ENCODE measurements at regions not wholly inside any gene's neighbourhood (a gene's known extent, or its start where the extent isn't known, plus 50 kb on each side); places are given as distances from the start of the nearest gene placed in this dataset.

GRCh38 chr3:166420071-166420470 lies 582.8 kb upstream of the BCHE start:
- H3K4me1 ChIP-seq: no peaks in the 10 kb centered on the region
- peaks cover 0 to 6% of the 10 kb centered on the region in 2 donors for H3K9me3 ChIP-seq
- no peak for TF ChIP-seq CTCF (IDR thresholded peaks at IDR 0.05)
- no peak for TF ChIP-seq POLR2AphosphoS5 (IDR thresholded peaks at IDR 0.05)
- no peak for TF ChIP-seq POLR2A (IDR thresholded peaks at IDR 0.05)
- no peak for DNase-seq (ENCODE audit: low spot score in 2 of 2)
- intact Hi-C loops (cut with DNase I; ENCODE audit: low total_unique reads): no loop called here
- no peak overlapping the region for H3K27ac ChIP-seq
- no peak overlapping the region for H3K4me3 ChIP-seq
- no peaks in the 10 kb centered on the region for H3K36me3 ChIP-seq
- no peaks in the 10 kb centered on the region for H3K27me3 ChIP-seq

GRCh38 chr3:166405896-166406295 lies 568.7 kb upstream of the BCHE start:
- no peak overlapping the region for H3K27ac ChIP-seq
- no peaks in the 10 kb centered on the region for H3K9me3 ChIP-seq
- H3K27me3 ChIP-seq: no peaks in the 10 kb centered on the region
- intact Hi-C loops (cut with DNase I; ENCODE audit: low total_unique reads): no loop called here
- TF ChIP-seq CTCF (IDR thresholded peaks at IDR 0.05) (no peak), POLR2AphosphoS5 (IDR thresholded peaks at IDR 0.05) (no peak), POLR2A (IDR thresholded peaks at IDR 0.05) (no peak)
- H3K4me1 ChIP-seq: no peaks in the 10 kb centered on the region
- no peak for DNase-seq (ENCODE audit: low spot score in 2 of 2)
- H3K4me3 ChIP-seq: no peak overlapping the region
- no peaks in the 10 kb centered on the region for H3K36me3 ChIP-seq

- intact Hi-C loops (cut with DNase I; ENCODE audit: low total_unique reads): no loop called here
- H3K4me1 ChIP-seq: no peaks in the 10 kb centered on the region
- no peak overlapping the region for H3K4me3 ChIP-seq
- DNase-seq (ENCODE audit: low spot score in 2 of 2): no peak
- H3K9me3 ChIP-seq: no peaks in the 10 kb centered on the region
- TF ChIP-seq CTCF (IDR thresholded peaks at IDR 0.05): no peak
- no peak for TF ChIP-seq POLR2A (IDR thresholded peaks at IDR 0.05)
- H3K27me3 ChIP-seq: no peaks in the 10 kb centered on the region
- H3K36me3 ChIP-seq: no peaks in the 10 kb centered on the region
- H3K27ac ChIP-seq: no peak overlapping the region
Measured at GRCh38 chr3:166405465-166405864, 568.2 kb upstream of the BCHE start.

- Histone ChIP-seq H3K27ac (no peak overlapping the region), H3K36me3 (no peaks in the 10 kb centered on the region), H3K4me3 (no peak overlapping the region), H3K9me3 (peaks cover 0 to 6% of the 10 kb centered on the region in 2 donors), H3K27me3 (no peaks in the 10 kb centered on the region), H3K4me1 (no peaks in the 10 kb centered on the region)
- TF ChIP-seq CTCF (IDR thresholded peaks at IDR 0.05) (no peak), POLR2AphosphoS5 (IDR thresholded peaks at IDR 0.05) (no peak), POLR2A (IDR thresholded peaks at IDR 0.05) (no peak)
- no peak for DNase-seq (ENCODE audit: low spot score in 2 of 2)
- intact Hi-C loops (cut with DNase I; ENCODE audit: low total_unique reads): no loop called here
Measured at GRCh38 chr3:166390303-166390702, 553.1 kb upstream of the BCHE start.

GRCh38 chr3:166388321-166388720 lies 551.1 kb upstream of the BCHE start:
- no peaks in the 10 kb centered on the region for H3K4me1 ChIP-seq
- TF ChIP-seq CTCF (IDR thresholded peaks at IDR 0.05): no peak
- no peak for TF ChIP-seq POLR2AphosphoS5 (IDR thresholded peaks at IDR 0.05)
- TF ChIP-seq POLR2A (IDR thresholded peaks at IDR 0.05): no peak
- no peak overlapping the region for H3K4me3 ChIP-seq
- H3K27ac ChIP-seq: no peak overlapping the region
- no peaks in the 10 kb centered on the region for H3K27me3 ChIP-seq
- intact Hi-C loops (cut with DNase I; ENCODE audit: low total_unique reads): no loop called here
- H3K9me3 ChIP-seq: no peaks in the 10 kb centered on the region
- no peaks in the 10 kb centered on the region for H3K36me3 ChIP-seq
- DNase-seq (ENCODE audit: low spot score in 2 of 2): no peak

All from breast epithelium (tissue), 4 donors.